Amygdala (tissue), 56 donors: ENCODE measurements at regions not wholly inside any gene's neighbourhood (a gene's known extent, or its start where the extent isn't known, plus 50 kb on each side); places are given as distances from the start of the nearest gene placed in this dataset.
"Not testable (repeated sequence)": the region's sequence is repeated elsewhere in the genome, so short reads cannot be mapped to it uniquely, and the experiment has no call there.

Experiments
- DNase-seq, 56 donors: peaks; one replicate each; lab custom pipeline; 2025; lab: John Stamatoyannopoulos, UW

GRCh38 chr10:109732254-109732965, 190.9 kb downstream of the XPNPEP1 start:
- no peak for DNase-seq

- DNase-seq = not testable (repeated sequence)
Measured at GRCh38 chr10:109729895-109730294, 193.4 kb downstream of the XPNPEP1 start.

GRCh38 chr10:109727436-109727835, 195.9 kb downstream of the XPNPEP1 start:
- no peak for DNase-seq

GRCh38 chr10:109726473-109726872, 196.8 kb downstream of the XPNPEP1 start:
- DNase-seq = no peak

- DNase-seq = no peak
Measured at GRCh38 chr10:109723305-109723704, 200.0 kb downstream of the XPNPEP1 start.

- no peak for DNase-seq
Measured at GRCh38 chr10:109721453-109722064, 201.8 kb downstream of the XPNPEP1 start.

GRCh38 chr10:109706026-109706560, 217.2 kb downstream of the XPNPEP1 start:
- DNase-seq = no peak

GRCh38 chr10:109701633-109702215, 221.6 kb downstream of the XPNPEP1 start:
- no peak for DNase-seq

- DNase-seq = peak in 2 of 56 donors; percentile 4 to 14
Measured at GRCh38 chr10:109698882-109699664, 224.2 kb downstream of the XPNPEP1 start.

GRCh38 chr10:109698086-109698485, 225.2 kb downstream of the XPNPEP1 start:
- no peak for DNase-seq

- no peak for DNase-seq
Measured at GRCh38 chr10:109696981-109697775, 226.1 kb downstream of the XPNPEP1 start.

- DNase-seq = no peak
Measured at GRCh38 chr10:109696462-109696861, 226.8 kb downstream of the XPNPEP1 start.

GRCh38 chr10:109695988-109696387, 227.3 kb downstream of the XPNPEP1 start:
- no peak for DNase-seq

- DNase-seq = no peak
Measured at GRCh38 chr10:109689785-109690184, 233.5 kb downstream of the XPNPEP1 start.

GRCh38 chr10:109679478-109679877, 243.8 kb downstream of the XPNPEP1 start:
- DNase-seq = no peak

GRCh38 chr10:109678857-109679256, 244.5 kb downstream of the XPNPEP1 start:
- no peak for DNase-seq

- DNase-seq = no peak
Measured at GRCh38 chr10:109676703-109677102, 246.6 kb downstream of the XPNPEP1 start.

GRCh38 chr10:109668703-109669102, 254.6 kb downstream of the XPNPEP1 start:
- no peak for DNase-seq

GRCh38 chr10:109668154-109668665, 255.1 kb downstream of the XPNPEP1 start:
- DNase-seq = no peak

GRCh38 chr10:109665321-109665720, 258.0 kb downstream of the XPNPEP1 start:
- no peak for DNase-seq
